ENCODE measurements at regions not wholly inside any gene's neighbourhood (a gene's known extent, or its start where the extent isn't known, plus 50 kb on each side); places are given as distances from the start of the nearest gene placed in this dataset.

DNA sequence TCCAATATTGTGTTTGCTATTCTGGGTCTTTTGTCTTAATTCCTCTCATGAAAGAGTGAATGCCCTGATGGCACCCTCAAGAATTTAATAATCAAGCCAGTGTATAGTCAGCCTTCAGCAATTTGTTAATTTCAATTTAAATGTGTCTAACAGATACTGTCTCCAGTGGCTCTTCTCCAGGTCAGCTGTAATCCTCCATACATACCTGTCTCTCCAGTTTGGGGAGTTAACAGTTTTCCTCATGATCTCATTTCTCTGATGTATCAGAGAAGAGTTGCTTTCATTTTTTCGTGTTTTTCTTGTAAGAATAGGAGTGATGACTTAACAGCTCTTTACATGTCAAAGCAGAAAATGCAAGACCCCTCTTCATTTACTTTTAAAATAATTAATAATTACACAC is 500.3 kb upstream of the RORB start:
- no peak overlapping the region for H3K4me3 ChIP-seq
- no peak for TF ChIP-seq POLR2A (IDR thresholded peaks at IDR 0.05)
- TF ChIP-seq, protein P1, sequence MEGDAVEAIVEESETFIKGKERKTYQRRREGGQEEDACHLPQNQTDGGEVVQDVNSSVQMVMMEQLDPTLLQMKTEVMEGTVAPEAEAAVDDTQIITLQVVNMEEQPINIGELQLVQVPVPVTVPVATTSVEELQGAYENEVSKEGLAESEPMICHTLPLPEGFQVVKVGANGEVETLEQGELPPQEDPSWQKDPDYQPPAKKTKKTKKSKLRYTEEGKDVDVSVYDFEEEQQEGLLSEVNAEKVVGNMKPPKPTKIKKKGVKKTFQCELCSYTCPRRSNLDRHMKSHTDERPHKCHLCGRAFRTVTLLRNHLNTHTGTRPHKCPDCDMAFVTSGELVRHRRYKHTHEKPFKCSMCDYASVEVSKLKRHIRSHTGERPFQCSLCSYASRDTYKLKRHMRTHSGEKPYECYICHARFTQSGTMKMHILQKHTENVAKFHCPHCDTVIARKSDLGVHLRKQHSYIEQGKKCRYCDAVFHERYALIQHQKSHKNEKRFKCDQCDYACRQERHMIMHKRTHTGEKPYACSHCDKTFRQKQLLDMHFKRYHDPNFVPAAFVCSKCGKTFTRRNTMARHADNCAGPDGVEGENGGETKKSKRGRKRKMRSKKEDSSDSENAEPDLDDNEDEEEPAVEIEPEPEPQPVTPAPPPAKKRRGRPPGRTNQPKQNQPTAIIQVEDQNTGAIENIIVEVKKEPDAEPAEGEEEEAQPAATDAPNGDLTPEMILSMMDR (IDR thresholded peaks at IDR 0.05), result no peak
- WGBS, 2 donors, result 27 to 40% methylated on average over 1 of the region's 1 CpG

DNA sequence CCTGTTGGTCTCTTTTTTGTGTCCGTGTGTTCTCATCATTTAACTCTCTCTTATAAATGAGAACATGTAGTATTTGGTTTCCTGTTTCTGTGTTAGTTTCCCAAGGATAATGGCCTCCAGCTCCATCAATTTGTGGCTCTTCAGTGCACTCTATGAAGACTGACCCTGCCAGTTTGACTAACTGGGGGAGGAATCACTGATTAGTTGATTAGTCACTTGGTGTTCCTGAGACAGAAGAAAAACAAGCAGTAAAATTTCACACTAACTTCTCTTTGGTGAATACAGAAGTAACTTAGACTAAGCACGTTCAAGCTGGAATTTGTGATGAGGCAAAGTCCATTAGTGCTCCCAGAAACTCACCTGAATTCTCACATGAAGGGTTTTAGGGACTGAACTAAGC is 495.8 kb upstream of the RORB start:
- TF ChIP-seq POLR2A (IDR thresholded peaks at IDR 0.05), result no peak
- TF ChIP-seq, protein P1 (IDR thresholded peaks at IDR 0.05), result no peak
- 18 to 40% methylated on average over 2 of the region's 2 CpGs for WGBS, 2 donors

More for the DNA sequence above, 500.3 kb upstream of the RORB start:
- Histone ChIP-seq H3K27ac (no peak overlapping the region), H3K27me3 (no peaks in the 10 kb centered on the region), H3K4me1 (no peaks in the 10 kb centered on the region), H3K36me3 (no peaks in the 10 kb centered on the region), H3K9me3 (no peaks in the 10 kb centered on the region)
- no peak for DNase-seq
- intact Hi-C loops (cut with DNase I), result no loop called here

DNA sequence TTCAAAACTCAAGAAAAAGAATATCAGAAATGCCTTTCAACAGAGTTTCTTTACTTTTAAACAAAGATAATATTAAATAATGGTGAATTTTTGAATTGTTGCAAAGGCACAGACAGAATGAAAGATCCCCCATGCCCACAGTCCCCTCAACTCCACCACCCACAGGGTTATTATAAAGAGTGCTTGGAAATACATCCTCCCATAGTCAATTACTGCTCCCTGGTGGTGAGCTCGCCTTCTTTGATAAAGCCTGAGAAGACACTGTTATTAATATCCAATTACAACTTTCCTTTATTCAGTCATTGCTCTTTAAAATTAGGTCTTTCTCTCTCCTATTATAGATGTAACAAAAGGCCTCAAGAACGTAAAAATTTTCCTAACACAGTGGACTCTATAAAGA is 490.2 kb upstream of the RORB start:
- Histone ChIP-seq H3K4me1 (no peaks in the 10 kb centered on the region), H3K36me3 (no peaks in the 10 kb centered on the region), H3K9me3 (no peaks in the 10 kb centered on the region), H3K27ac (no peak overlapping the region), H3K27me3 (no peaks in the 10 kb centered on the region), H3K4me3 (no peak overlapping the region)
- no peak for TF ChIP-seq POLR2A (IDR thresholded peaks at IDR 0.05)
- TF ChIP-seq, protein P1 (IDR thresholded peaks at IDR 0.05), result no peak
- 78 to 81% methylated on average over 2 of the region's 2 CpGs for WGBS, 2 donors
- DNase-seq, result no peak
- intact Hi-C loops (cut with DNase I), result no loop called here

More for the DNA sequence above, 495.8 kb upstream of the RORB start:
- Histone ChIP-seq H3K27me3 (no peaks in the 10 kb centered on the region), H3K4me1 (no peaks in the 10 kb centered on the region), H3K36me3 (no peaks in the 10 kb centered on the region), H3K4me3 (no peak overlapping the region), H3K9me3 (no peaks in the 10 kb centered on the region), H3K27ac (no peak overlapping the region)
- intact Hi-C loops (cut with DNase I), result no loop called here
- no peak for DNase-seq

DNA sequence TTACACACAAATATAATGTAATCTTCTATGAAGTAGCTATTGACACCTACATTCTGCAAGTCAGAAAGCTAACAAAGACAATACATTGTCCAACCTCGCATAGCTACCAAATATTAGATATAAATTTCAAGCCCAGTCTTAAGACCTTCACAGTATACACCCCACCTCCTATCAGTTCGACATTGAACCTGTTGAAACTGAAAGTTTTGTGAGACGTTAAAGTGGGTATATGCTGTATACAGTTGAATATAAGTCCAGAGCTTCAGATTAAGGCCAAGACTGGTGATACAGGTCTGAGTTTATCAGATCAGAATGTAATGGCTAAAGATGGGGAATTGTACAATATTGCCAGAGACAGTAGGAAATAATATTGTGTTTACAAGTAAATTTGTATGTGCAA is 489.3 kb upstream of the RORB start:
- Histone ChIP-seq H3K4me1 (no peaks in the 10 kb centered on the region), H3K27ac (no peak overlapping the region), H3K36me3 (no peaks in the 10 kb centered on the region), H3K9me3 (no peaks in the 10 kb centered on the region), H3K27me3 (no peaks in the 10 kb centered on the region), H3K4me3 (no peak overlapping the region)
- WGBS, 2 donors, result 68 to 79% methylated on average over 3 of the region's 3 CpGs
- DNase-seq, result no peak
- TF ChIP-seq, protein P1 (IDR thresholded peaks at IDR 0.05), result no peak
- TF ChIP-seq POLR2A (IDR thresholded peaks at IDR 0.05), result no peak
- intact Hi-C loops (cut with DNase I), result no loop called here

DNA sequence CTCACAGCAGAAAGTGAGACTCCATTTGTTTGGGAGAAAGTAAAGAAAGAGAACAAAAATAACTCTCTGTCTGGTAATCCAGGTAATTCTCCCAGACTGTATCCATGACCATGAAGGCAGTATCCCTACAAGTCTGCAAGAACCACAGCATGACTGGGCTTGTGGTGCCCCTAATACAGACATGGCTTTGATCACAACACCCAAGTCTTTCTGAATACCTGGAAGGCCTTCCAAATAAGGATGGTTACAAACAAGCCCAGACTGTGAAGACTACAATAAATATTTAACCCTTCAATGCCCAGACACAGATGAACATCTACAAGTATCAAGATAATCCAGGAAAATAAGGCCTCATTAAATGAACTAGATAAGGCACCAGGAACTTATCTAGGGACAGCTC is 481.1 kb upstream of the RORB start:
- no peaks in the 10 kb centered on the region for H3K27me3 ChIP-seq
- H3K4me3 ChIP-seq, result no peak overlapping the region
- H3K4me1 ChIP-seq, result no peaks in the 10 kb centered on the region
- H3K36me3 ChIP-seq, result no peaks in the 10 kb centered on the region
- H3K27ac ChIP-seq, result no peak overlapping the region
- DNase-seq, result no peak
- intact Hi-C loops (cut with DNase I), result no loop called here
- TF ChIP-seq, protein P1 (IDR thresholded peaks at IDR 0.05), result no peak
- TF ChIP-seq POLR2A (IDR thresholded peaks at IDR 0.05), result no peak
- H3K9me3 ChIP-seq, result no peaks in the 10 kb centered on the region
